WERI-Rb-1 (cell line): ENCODE measurements at regions not wholly inside any gene's neighbourhood (a gene's known extent, or its start where the extent isn't known, plus 50 kb on each side); places are given as distances from the start of the nearest gene placed in this dataset.

Experiments
- DNase-seq: peaks from one replicate; pipeline ENCODE4 v3.0.0-alpha.2; 2020
- H3K27ac ChIP-seq: fragments of 250-450 bp; sonication (Bioruptor Pico); 2 replicates; pipeline ENCODE4 v1.5.1; 2020; ENCODE audit warnings: mild to moderate bottlenecking, moderate library complexity
- H3K27me3 ChIP-seq: fragments of 250-450 bp; sonication (Bioruptor Pico); 2 replicates; pipeline ENCODE4 v1.5.1; 2021; ENCODE audit warnings: mild to moderate bottlenecking, low read depth, moderate library complexity; ENCODE audit not compliant: insufficient read depth, severe bottlenecking
- H3K36me3 ChIP-seq: fragments of 250-450 bp; sonication (Bioruptor Pico); 2 replicates; pipeline ENCODE4 v1.5.1; 2020; ENCODE audit warnings: mild to moderate bottlenecking, moderate library complexity
- H3K4me3 ChIP-seq: 2 replicates; pipeline ENCODE4 v1.5.1; 2011; ENCODE audit warnings: low read depth, mild to moderate bottlenecking, control low read depth, low read length
- H3K9me3 ChIP-seq: fragments of 250-450 bp; sonication (Bioruptor Pico); 2 replicates; pipeline ENCODE4 v1.5.1; 2021; ENCODE audit warnings: mild to moderate bottlenecking, moderate library complexity; ENCODE audit not compliant: severe bottlenecking
- TF ChIP-seq, protein P1 (sequence below): IDR thresholded peaks from 2 replicates; pipeline ENCODE4 v1.5.1; 2011; ENCODE audit warnings: low read depth, mild to moderate bottlenecking, control low read depth, inconsistent platforms, low read length

DNA sequence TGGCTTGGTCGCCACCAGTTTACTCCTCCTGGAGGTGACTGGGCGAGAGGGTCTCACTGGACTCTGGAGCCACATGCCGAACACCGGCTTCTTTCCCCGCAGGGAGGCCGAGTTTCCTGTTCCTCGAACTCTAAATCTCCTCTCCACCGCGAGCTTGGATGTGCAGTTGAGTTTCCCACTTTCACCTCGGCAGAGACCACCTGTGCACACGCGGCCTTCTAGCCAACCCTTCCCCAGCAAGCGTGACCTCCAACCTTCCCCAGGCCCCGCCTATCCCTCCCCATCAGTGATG lies 380.1 kb downstream of the IRX2 start:
- TF ChIP-seq, protein P1, sequence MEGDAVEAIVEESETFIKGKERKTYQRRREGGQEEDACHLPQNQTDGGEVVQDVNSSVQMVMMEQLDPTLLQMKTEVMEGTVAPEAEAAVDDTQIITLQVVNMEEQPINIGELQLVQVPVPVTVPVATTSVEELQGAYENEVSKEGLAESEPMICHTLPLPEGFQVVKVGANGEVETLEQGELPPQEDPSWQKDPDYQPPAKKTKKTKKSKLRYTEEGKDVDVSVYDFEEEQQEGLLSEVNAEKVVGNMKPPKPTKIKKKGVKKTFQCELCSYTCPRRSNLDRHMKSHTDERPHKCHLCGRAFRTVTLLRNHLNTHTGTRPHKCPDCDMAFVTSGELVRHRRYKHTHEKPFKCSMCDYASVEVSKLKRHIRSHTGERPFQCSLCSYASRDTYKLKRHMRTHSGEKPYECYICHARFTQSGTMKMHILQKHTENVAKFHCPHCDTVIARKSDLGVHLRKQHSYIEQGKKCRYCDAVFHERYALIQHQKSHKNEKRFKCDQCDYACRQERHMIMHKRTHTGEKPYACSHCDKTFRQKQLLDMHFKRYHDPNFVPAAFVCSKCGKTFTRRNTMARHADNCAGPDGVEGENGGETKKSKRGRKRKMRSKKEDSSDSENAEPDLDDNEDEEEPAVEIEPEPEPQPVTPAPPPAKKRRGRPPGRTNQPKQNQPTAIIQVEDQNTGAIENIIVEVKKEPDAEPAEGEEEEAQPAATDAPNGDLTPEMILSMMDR, result no peak
- H3K4me3 ChIP-seq, result no peak overlapping the region
- H3K36me3 ChIP-seq, result no peaks in the 10 kb centered on the region
- H3K27me3 ChIP-seq, result peaks cover 86% of the 10 kb centered on the region
- H3K27ac ChIP-seq, result no peak overlapping the region
- no peak for DNase-seq
- peaks cover 6% of the 10 kb centered on the region for H3K9me3 ChIP-seq

DNA sequence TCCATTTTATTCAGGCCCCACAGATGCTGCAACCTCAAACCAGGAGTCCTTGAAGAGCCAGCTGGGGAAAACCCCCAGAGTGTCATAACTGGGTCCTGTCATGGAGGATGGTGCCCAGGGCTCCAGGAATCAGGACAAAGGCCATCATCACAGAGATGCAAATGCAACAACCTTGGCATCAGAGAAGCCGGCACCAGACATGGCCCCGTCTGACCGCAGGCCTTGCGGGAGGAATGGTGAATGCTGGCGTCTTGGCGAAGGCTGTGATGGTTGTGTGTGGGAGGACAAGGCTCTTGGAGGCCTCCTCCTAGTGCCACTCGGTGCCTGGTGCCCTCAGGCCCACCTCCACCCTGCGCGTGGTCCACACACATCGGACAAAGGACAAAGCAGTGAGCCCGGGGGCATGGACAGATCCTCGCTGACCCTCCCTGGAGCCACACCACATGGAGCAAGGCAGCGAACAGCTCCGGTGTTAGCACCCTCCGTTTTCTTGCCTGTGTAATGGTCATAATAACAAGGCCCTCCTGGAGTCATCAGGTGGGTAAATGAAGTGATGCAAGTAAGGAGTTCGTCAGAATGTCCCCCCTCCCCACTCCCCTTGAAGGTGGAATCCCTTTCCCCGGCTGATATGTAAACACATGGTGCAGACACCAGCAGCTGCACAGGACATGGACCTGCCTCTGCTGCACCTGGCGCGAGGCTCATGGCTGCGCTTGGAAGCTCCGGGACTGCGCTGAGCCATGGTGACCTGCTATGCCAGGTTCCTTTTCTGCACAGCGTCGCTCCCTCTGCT lies 380.7 kb downstream of the IRX2 start:
- H3K9me3 ChIP-seq, result peaks cover 6% of the 10 kb centered on the region
- DNase-seq, result no peak
- H3K36me3 ChIP-seq, result no peaks in the 10 kb centered on the region
- H3K27ac ChIP-seq, result no peak overlapping the region
- TF ChIP-seq, protein P1, result no peak
- H3K4me3 ChIP-seq, result no peak overlapping the region
- H3K27me3 ChIP-seq, result peaks cover 85% of the 10 kb centered on the region

DNA sequence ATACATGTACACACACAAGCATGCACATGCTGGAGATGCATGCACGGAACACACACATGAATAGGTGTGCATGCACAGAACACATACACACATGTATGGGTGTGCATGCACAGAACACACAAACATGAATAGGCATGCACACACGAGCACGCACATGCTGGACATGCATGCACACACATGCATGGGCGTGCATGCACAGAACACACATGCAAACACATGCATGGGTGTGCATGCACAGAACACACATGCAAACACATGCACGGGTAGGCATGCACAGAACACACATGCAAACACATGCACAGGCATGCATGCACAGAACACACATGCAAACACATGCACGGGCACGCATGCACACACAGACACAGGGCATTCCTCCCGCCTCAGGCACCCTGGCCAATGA lies 382.3 kb downstream of the IRX2 start:
- TF ChIP-seq, protein P1, result no peak
- Histone ChIP-seq H3K9me3 (peaks cover 11% of the 10 kb centered on the region), H3K36me3 (no peaks in the 10 kb centered on the region), H3K27me3 (peaks cover 83% of the 10 kb centered on the region), H3K4me3 (no peak overlapping the region), H3K27ac (no peak overlapping the region)
- DNase-seq, result no peak

DNA sequence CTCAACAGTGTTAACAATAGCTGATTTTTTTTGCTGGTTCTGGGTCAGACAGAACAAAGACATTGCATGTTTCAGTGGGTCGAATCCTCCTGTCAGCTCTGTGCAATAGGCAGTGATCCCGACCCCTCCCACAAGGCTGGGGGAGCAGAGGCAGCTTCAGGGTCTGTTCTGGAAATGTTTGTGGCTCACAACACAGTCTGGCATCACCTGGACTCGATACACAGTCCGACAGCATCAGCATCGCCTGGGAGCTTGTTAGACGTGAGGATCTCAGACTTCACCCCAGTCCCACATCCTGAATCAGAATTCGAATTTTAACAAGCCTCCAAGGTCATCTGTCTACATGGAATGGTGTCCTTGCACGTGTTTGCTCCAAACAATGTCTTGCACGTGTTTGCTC lies 384.7 kb downstream of the IRX2 start:
- no peak overlapping the region for H3K4me3 ChIP-seq
- TF ChIP-seq, protein P1, result no peak
- DNase-seq, result no peak
- peaks cover 5% of the 10 kb centered on the region for H3K9me3 ChIP-seq
- no peak overlapping the region for H3K27ac ChIP-seq
- no peaks in the 10 kb centered on the region for H3K36me3 ChIP-seq
- peaks cover 81% of the 10 kb centered on the region for H3K27me3 ChIP-seq

DNA sequence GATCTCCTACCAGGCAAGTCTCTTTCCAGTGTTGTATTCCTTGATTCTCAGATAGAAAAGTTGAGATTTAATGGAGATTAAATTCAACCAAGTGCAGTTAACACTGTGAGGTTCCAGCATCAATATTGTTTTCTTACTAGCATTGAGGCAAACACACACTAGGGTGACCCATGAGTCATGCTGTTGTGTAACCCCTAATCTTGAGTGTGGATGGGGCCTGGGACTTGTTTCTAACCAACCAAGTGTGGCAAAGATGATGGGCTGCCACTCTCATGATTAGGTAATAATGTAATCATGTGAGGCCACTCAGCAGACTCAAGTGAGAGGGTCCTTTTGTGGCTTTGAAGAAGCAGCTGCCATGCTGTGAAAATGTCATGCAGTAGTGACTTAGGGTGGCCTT lies 394.2 kb downstream of the IRX2 start:
- H3K27ac ChIP-seq, result no peak overlapping the region
- H3K27me3 ChIP-seq, result peaks cover 81% of the 10 kb centered on the region
- TF ChIP-seq, protein P1, result no peak
- H3K9me3 ChIP-seq, result no peaks in the 10 kb centered on the region
- no peak for DNase-seq
- H3K4me3 ChIP-seq, result no peak overlapping the region
- no peaks in the 10 kb centered on the region for H3K36me3 ChIP-seq

DNA sequence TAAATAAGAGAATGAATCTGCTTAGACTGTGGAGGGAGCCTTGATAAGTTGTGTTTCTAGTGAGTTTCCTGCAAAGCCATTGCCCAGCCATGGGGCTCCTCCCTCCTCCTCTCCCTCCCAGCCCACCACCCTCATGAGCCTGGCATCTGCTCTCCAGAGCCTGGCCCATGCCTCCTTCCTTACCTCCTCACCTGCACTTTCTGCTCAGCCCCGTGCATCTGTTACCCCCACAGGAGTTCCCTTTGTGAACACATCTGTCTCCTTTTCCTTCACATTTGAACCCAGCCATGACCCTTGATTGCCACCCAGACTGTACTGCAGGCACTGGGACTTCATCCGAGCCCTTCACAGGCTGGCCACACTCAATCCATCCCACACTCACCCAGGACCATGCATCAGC lies 395.6 kb downstream of the IRX2 start:
- Histone ChIP-seq H3K27ac (no peak overlapping the region), H3K4me3 (no peak overlapping the region), H3K36me3 (no peaks in the 10 kb centered on the region), H3K9me3 (no peaks in the 10 kb centered on the region), H3K27me3 (peaks cover 80% of the 10 kb centered on the region)
- no peak for DNase-seq
- TF ChIP-seq, protein P1, result no peak
